Natural killer cell (primary cell): ENCODE measurements at regions not wholly inside any gene's neighbourhood (a gene's known extent, or its start where the extent isn't known, plus 50 kb on each side); places are given as distances from the start of the nearest gene placed in this dataset.

Experiments used
- ATAC-seq, 3 donors: fragments of 150-1000 bp in 2 of 3; fragments of 200-7000 bp in 1 of 3; cut with Tn5 transposase; 1 replicate in 1 of 3; 2 replicates in 2 of 3; pipeline ENCODE4 v1.10.0; 2021; ENCODE audit warnings: mild to moderate bottlenecking in 2 of 3, moderate library complexity in 2 of 3
- DNase-seq, 2 donors: peaks; one replicate each; pipeline versions ENCODE4 v3.0.0 to v3.0.0-alpha.2; 2013 to 2021; ENCODE audit warnings: mixed read lengths in 1 of 2
- H3K27ac ChIP-seq: one replicate; pipeline ENCODE4 v1.5.1; 2013; ENCODE audit warnings: mild to moderate bottlenecking, low read length
- H3K27me3 ChIP-seq: one replicate; pipeline ENCODE4 v1.6.1; 2013; ENCODE audit warnings: low read length; ENCODE audit not compliant: control insufficient read depth, insufficient read depth
- H3K36me3 ChIP-seq: one replicate; pipeline ENCODE4 v1.6.1; 2013; ENCODE audit warnings: low read length; ENCODE audit not compliant: control insufficient read depth, insufficient read depth
- H3K4me1 ChIP-seq: one replicate; pipeline ENCODE4 v1.6.1; 2013; ENCODE audit warnings: low read length; ENCODE audit not compliant: control insufficient read depth, insufficient read depth
- H3K4me3 ChIP-seq: one replicate; pipeline ENCODE4 v1.5.1; 2013; ENCODE audit warnings: low read length
- H3K9me3 ChIP-seq: one replicate; pipeline ENCODE4 v1.6.1; 2013; ENCODE audit warnings: low read length; ENCODE audit not compliant: control insufficient read depth, insufficient read depth
- H3K27ac Mint-ChIP-seq, 2 donors: one replicate each; pipeline ENCODE4 v1.8.0; 2022; ENCODE audit warnings: mild to moderate bottlenecking in 2 of 2, mixed read lengths in 2 of 2, moderate library complexity in 1 of 2
- H3K27me3 Mint-ChIP-seq, 2 donors: one replicate each; pipeline ENCODE4 v1.8.0; 2022; ENCODE audit warnings: low read depth in 2 of 2, mixed read lengths in 2 of 2
- H3K36me3 Mint-ChIP-seq: one replicate; pipeline ENCODE4 v1.8.0; 2022; ENCODE audit warnings: mixed read lengths
- H3K4me1 Mint-ChIP-seq, 2 donors: one replicate each; pipeline ENCODE4 v1.8.0; 2022; ENCODE audit warnings: mixed read lengths in 2 of 2
- H3K4me3 Mint-ChIP-seq: one replicate; pipeline ENCODE4 v1.8.0; 2022; ENCODE audit warnings: mild to moderate bottlenecking, moderate library complexity, mixed read lengths
- H3K9me3 Mint-ChIP-seq, 2 donors: one replicate each; pipeline ENCODE4 v1.8.0; 2022; ENCODE audit warnings: mixed read lengths in 2 of 2
- WGBS: methylation state at CpG from one replicate; pipeline ENCODE4 v1.1.7; 2013; ENCODE audit warnings: missing lambda C conversion rate; ENCODE audit not compliant: insufficient coverage; 5-methylcytosine and 5-hydroxymethylcytosine counted together
- intact Hi-C: fragments of 100-400 bp; cut with micrococcal nuclease; formaldehyde crosslinking; loops from one replicate; pipeline ENCODE4 v1.14.2; 2022
- TF ChIP-seq, protein P1 (sequence below): fragments of 200-600 bp; IDR thresholded peaks from one replicate; pipeline ENCODE4 v1.8.0; 2022; ENCODE audit warnings: antibody characterized with exemption

DNA sequence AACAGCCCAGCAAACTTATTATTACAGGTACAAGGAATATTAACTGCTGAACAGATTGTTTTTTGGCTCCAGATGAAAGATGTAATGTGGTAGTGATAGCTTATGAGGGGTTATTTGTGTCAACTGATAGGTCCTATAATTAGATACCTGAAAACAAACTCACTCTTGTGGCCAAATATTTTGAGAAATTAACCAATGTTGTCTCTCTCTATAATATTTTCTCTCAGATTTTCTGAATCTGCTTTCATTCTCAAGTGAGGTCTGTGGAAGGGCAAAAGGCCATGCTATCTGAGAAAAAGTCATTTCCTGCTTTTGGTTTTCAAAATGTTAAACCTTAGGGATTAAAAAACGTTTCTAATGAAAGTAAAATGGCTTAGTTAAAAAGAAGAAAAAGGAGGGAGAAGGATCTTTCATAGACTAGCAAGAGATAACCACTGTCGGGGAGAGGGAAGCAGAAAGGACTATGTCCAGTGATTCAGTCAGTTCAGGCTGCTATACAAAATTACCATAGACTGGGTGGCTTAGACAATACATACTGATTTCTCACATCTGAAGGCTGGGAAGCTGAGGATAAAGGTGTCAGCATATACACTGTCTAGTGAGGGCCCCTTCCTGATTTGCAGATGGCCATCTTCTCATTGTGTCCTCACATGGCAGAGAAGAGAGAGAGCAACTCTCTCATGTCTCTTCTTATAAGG is 277.5 kb upstream of the P2RY1 start:
- ATAC-seq (peak; percentile 60 to 69 (median 68)), DNase-seq (no peak)
- Histone ChIP-seq H3K4me1 (no peaks in the 10 kb centered on the region), H3K27me3 (no peaks in the 10 kb centered on the region), H3K27ac (no peak overlapping the region), H3K9me3 (no peaks in the 10 kb centered on the region), H3K36me3 (no peaks in the 10 kb centered on the region), H3K4me3 (no peak overlapping the region)
- Mint-ChIP-seq H3K9me3 (no peaks in the 10 kb centered on the region), H3K36me3 (no peaks in the 10 kb centered on the region), H3K4me1 (peaks cover 26 to 27% of the 10 kb centered on the region in 2 donors), H3K27me3 (no peaks in the 10 kb centered on the region), H3K27ac (peak overlapping the region; percentile 77 to 85), H3K4me3 (peak overlapping the region; percentile 14)
- TF ChIP-seq, protein P1, sequence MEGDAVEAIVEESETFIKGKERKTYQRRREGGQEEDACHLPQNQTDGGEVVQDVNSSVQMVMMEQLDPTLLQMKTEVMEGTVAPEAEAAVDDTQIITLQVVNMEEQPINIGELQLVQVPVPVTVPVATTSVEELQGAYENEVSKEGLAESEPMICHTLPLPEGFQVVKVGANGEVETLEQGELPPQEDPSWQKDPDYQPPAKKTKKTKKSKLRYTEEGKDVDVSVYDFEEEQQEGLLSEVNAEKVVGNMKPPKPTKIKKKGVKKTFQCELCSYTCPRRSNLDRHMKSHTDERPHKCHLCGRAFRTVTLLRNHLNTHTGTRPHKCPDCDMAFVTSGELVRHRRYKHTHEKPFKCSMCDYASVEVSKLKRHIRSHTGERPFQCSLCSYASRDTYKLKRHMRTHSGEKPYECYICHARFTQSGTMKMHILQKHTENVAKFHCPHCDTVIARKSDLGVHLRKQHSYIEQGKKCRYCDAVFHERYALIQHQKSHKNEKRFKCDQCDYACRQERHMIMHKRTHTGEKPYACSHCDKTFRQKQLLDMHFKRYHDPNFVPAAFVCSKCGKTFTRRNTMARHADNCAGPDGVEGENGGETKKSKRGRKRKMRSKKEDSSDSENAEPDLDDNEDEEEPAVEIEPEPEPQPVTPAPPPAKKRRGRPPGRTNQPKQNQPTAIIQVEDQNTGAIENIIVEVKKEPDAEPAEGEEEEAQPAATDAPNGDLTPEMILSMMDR, result no peak
- WGBS, result 50% methylated on average over 2 of the region's 2 CpGs
- intact Hi-C loops, result no loop called here

DNA sequence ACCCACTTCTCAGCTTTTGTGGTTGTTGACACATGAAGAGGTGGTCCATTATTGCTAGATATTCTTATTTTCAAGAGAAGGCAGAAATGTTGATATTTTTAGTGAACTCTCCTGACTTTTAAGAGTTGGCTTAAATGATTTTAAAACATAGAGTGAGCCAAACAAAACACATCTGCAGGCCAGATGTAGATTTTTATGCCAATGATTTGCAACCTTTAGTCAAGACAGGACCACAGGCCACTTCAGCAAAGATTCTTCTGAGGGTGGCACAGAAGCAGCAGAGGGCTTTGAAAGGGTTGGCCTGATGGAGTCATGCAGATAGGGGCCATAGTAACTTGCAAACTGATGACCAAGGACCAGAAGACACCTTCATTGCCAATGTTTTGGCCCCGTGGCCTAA is 276.5 kb upstream of the P2RY1 start:
- Mint-ChIP-seq H3K4me1 (peaks cover 26 to 27% of the 10 kb centered on the region in 2 donors), H3K36me3 (no peaks in the 10 kb centered on the region), H3K27me3 (no peaks in the 10 kb centered on the region), H3K9me3 (no peaks in the 10 kb centered on the region), H3K4me3 (no peak overlapping the region), H3K27ac (peak overlapping the region; percentile 77 to 85)
- DNase-seq (no peak), ATAC-seq (no peak)
- Histone ChIP-seq H3K27ac (no peak overlapping the region), H3K36me3 (no peaks in the 10 kb centered on the region), H3K27me3 (no peaks in the 10 kb centered on the region), H3K4me3 (no peak overlapping the region), H3K9me3 (no peaks in the 10 kb centered on the region), H3K4me1 (no peaks in the 10 kb centered on the region)
- TF ChIP-seq, protein P1, result no peak
- intact Hi-C loops, result no loop called here
- no CpG with 5 or more reads among the region's 1 CpG for WGBS

DNA sequence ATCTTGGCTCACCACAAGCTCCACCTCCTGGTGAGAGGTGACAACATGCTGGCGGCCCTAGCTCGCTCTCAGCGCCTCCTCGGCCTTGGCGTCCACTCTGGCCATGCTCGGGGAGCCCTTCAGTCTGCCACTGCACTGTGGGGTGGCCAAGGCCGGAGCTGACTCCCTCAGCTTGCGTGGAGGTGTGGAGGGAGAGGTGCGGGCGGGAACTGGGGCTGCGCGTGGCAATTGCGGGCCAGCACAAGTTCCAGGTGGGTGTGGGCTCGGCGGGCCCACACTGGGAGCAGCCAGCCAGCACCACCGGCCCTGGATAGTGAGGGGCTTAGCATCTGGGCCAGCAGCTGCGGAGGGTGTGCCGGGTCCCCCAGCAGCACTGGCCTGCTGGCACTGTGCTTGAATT is 275.7 kb upstream of the P2RY1 start:
- Histone ChIP-seq H3K27me3 (no peaks in the 10 kb centered on the region), H3K27ac (no peak overlapping the region), H3K4me3 (no peak overlapping the region), H3K9me3 (no peaks in the 10 kb centered on the region), H3K36me3 (no peaks in the 10 kb centered on the region), H3K4me1 (no peaks in the 10 kb centered on the region)
- Mint-ChIP-seq H3K27ac (no peak overlapping the region), H3K4me1 (peaks cover 26 to 27% of the 10 kb centered on the region in 2 donors), H3K27me3 (no peaks in the 10 kb centered on the region), H3K9me3 (no peaks in the 10 kb centered on the region), H3K36me3 (no peaks in the 10 kb centered on the region), H3K4me3 (no peak overlapping the region)
- DNase-seq (no peak), ATAC-seq (no peak)
- intact Hi-C loops, result no loop called here
- WGBS, result 92% methylated on average over 18 of the region's 18 CpGs
- TF ChIP-seq, protein P1, result no peak

DNA sequence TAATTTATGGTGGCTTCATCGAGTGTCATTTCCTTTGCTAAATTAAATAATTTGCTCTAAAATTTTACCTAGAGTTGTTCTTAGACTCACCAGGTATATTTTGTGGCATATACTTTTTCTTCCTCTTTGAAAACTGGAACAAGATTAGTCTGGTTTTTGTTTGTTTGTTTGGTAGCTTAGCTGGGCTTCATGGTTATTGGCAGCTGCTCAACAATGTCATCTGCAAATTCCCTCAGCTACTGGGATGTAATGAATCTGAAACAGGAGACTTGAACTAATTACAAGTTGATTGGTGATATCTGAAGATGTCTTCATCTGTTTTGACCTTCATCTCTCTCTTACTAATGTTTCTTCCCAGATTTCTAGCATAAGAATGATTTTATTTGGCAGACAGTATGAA is 270.5 kb upstream of the P2RY1 start:
- Mint-ChIP-seq H3K27ac (no peak overlapping the region), H3K27me3 (no peaks in the 10 kb centered on the region), H3K36me3 (no peaks in the 10 kb centered on the region), H3K4me3 (no peak overlapping the region), H3K9me3 (no peaks in the 10 kb centered on the region), H3K4me1 (no peaks in the 10 kb centered on the region)
- H3K4me1 ChIP-seq, result no peaks in the 10 kb centered on the region
- intact Hi-C loops, result no loop called here
- WGBS, result no CpG with 5 or more reads among the region's 1 CpG
- H3K4me3 ChIP-seq, result no peak overlapping the region
- no peaks in the 10 kb centered on the region for H3K9me3 ChIP-seq
- no peaks in the 10 kb centered on the region for H3K36me3 ChIP-seq
- DNase-seq (no peak), ATAC-seq (no peak)
- TF ChIP-seq, protein P1, result no peak
- H3K27ac ChIP-seq, result no peak overlapping the region
- no peaks in the 10 kb centered on the region for H3K27me3 ChIP-seq
